ENCODE measurements at regions not wholly inside any gene's neighbourhood (a gene's known extent, or its start where the extent isn't known, plus 50 kb on each side); places are given as distances from the start of the nearest gene placed in this dataset.

DNA sequence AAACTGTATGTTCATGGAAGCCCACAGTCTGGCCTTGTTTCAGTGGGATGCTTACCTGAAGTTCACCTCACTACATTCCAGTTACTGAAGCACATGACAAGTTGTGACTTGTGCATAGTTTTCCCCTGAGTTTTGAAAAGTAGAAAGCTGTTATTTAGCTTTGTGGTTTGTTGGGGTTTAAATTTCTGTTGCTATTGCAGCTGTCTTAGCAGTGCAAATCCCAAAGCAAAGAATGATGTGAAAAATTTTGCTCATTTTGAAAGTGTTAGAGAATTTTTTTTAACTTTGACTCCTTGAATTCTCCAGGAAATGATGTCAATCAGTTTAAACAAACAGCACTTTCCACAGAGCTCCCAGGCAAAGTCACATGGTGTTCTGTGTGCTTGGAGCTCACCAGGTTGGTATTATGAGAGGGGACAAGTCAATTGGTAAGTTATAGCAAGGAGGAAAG, 268.4 kb downstream of the ADGRG6 start:
- Histone ChIP-seq H3K9me3 (ENCODE audit: control insufficient read depth, insufficient read depth, low read depth, low read length) (no peaks in the 10 kb centered on the region), H3K4me1 (ENCODE audit: control insufficient read depth, insufficient read depth, low read length) (no peaks in the 10 kb centered on the region), H3K36me3 (ENCODE audit: control insufficient read depth in 2 of 2, insufficient read depth in 1 of 2, low read length in 2 of 2) (no peaks in the 10 kb centered on the region), H3K27ac (ENCODE audit: extremely low read depth, low read depth, low read length) (no peak overlapping the region), H3K4me3 (ENCODE audit: low read depth, low read length) (no peak overlapping the region)
- ChIA-PET CTCF (interaction anchor here (0.6 to 0.8 kb wide), 4 partner anchors 18 to 124 kb away, joined by 3 to 4 read pairs (median 3); no protein-coding TSS in a partner anchor), POLR2A (no interaction called here)
- TF ChIP-seq ZNF211 (tag by site-specific recombination; IDR thresholded peaks at IDR 0.05; ENCODE audit: low read depth) (no peak), ZNF138 (tag by site-specific recombination; IDR thresholded peaks at IDR 0.05; ENCODE audit: borderline replicate concordance) (no peak), ZNF354C (tag by site-specific recombination; IDR thresholded peaks at IDR 0.05; ENCODE audit: borderline replicate concordance, low read depth) (no peak), KLF7 (tag by site-specific recombination; IDR thresholded peaks at IDR 0.05; ENCODE audit: borderline replicate concordance) (no peak), ZNF324 (tag by site-specific recombination; IDR thresholded peaks at IDR 0.05) (no peak), ZNF660 (tag by site-specific recombination; IDR thresholded peaks at IDR 0.05) (no peak)
- TF ChIP-seq, protein P1, sequence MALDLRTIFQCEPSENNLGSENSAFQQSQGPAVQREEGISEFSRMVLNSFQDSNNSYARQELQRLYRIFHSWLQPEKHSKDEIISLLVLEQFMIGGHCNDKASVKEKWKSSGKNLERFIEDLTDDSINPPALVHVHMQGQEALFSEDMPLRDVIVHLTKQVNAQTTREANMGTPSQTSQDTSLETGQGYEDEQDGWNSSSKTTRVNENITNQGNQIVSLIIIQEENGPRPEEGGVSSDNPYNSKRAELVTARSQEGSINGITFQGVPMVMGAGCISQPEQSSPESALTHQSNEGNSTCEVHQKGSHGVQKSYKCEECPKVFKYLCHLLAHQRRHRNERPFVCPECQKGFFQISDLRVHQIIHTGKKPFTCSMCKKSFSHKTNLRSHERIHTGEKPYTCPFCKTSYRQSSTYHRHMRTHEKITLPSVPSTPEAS (tag by site-specific recombination; IDR thresholded peaks at IDR 0.05): no peak
- TF ChIP-seq, protein P2, sequence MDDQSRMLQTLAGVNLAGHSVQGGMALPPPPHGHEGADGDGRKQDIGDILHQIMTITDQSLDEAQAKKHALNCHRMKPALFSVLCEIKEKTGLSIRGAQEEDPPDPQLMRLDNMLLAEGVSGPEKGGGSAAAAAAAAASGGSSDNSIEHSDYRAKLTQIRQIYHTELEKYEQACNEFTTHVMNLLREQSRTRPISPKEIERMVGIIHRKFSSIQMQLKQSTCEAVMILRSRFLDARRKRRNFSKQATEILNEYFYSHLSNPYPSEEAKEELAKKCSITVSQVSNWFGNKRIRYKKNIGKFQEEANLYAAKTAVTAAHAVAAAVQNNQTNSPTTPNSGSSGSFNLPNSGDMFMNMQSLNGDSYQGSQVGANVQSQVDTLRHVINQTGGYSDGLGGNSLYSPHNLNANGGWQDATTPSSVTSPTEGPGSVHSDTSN (CRISPR knock-in tag; IDR thresholded peaks at IDR 0.05): no peak

DNA sequence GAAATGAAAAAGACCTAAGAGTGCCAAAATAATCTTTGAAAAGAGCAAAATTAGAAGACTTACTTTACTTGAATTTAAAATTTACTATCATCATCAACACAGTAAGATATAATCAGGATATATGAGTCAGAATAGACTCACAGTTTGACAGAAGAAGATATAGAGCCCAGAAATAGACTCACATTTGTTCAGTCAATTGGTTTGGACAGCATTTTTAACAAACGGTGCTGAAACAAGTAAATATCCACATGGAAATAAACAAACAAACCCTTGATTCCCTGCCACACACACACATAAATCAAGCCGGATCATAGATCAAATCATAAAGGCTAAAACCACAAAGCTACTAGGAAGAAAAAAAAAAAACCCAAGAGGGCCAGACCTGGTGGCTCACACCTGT, 291.1 kb downstream of the ADGRG6 start:
- ChIA-PET CTCF (interaction anchor here (0.7 kb wide), 1 partner anchor 835 kb away, joined by 3 read pairs; no protein-coding TSS in a partner anchor), POLR2A (no interaction called here)
- Histone ChIP-seq H3K36me3 (ENCODE audit: control insufficient read depth in 2 of 2, insufficient read depth in 1 of 2, low read length in 2 of 2) (no peaks in the 10 kb centered on the region), H3K4me1 (ENCODE audit: control insufficient read depth, insufficient read depth, low read length) (no peaks in the 10 kb centered on the region), H3K9me3 (ENCODE audit: control insufficient read depth, insufficient read depth, low read depth, low read length) (no peaks in the 10 kb centered on the region), H3K4me3 (ENCODE audit: low read depth, low read length) (no peak overlapping the region), H3K27ac (ENCODE audit: extremely low read depth, low read depth, low read length) (no peak overlapping the region)
- no peak for TF ChIP-seq ZNF239 (tag by site-specific recombination; IDR thresholded peaks at IDR 0.05)
- TF ChIP-seq, protein P3, sequence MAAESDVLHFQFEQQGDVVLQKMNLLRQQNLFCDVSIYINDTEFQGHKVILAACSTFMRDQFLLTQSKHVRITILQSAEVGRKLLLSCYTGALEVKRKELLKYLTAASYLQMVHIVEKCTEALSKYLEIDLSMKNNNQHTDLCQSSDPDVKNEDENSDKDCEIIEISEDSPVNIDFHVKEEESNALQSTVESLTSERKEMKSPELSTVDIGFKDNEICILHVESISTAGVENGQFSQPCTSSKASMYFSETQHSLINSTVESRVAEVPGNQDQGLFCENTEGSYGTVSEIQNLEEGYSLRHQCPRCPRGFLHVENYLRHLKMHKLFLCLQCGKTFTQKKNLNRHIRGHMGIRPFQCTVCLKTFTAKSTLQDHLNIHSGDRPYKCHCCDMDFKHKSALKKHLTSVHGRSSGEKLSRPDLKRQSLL (tag by site-specific recombination; IDR thresholded peaks at IDR 0.05): no peak
- TF ChIP-seq ZNF596 (tag by site-specific recombination; IDR thresholded peaks at IDR 0.05): no peak
- TF ChIP-seq, protein P4, sequence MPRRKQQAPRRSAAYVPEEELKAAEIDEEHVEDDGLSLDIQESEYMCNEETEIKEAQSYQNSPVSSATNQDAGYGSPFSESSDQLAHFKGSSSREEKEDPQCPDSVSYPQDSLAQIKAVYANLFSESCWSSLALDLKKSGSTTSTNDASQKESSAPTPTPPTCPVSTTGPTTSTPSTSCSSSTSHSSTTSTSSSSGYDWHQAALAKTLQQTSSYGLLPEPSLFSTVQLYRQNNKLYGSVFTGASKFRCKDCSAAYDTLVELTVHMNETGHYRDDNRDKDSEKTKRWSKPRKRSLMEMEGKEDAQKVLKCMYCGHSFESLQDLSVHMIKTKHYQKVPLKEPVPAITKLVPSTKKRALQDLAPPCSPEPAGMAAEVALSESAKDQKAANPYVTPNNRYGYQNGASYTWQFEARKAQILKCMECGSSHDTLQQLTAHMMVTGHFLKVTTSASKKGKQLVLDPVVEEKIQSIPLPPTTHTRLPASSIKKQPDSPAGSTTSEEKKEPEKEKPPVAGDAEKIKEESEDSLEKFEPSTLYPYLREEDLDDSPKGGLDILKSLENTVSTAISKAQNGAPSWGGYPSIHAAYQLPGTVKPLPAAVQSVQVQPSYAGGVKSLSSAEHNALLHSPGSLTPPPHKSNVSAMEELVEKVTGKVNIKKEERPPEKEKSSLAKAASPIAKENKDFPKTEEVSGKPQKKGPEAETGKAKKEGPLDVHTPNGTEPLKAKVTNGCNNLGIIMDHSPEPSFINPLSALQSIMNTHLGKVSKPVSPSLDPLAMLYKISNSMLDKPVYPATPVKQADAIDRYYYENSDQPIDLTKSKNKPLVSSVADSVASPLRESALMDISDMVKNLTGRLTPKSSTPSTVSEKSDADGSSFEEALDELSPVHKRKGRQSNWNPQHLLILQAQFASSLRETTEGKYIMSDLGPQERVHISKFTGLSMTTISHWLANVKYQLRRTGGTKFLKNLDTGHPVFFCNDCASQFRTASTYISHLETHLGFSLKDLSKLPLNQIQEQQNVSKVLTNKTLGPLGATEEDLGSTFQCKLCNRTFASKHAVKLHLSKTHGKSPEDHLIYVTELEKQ (tag by site-specific recombination; IDR thresholded peaks at IDR 0.05; ENCODE audit: borderline replicate concordance): no peak
- TF ChIP-seq ZNF266 (tag by site-specific recombination; IDR thresholded peaks at IDR 0.05; ENCODE audit: low read depth): no peak
- TF ChIP-seq MEIS1 (CRISPR knock-in tag; IDR thresholded peaks at IDR 0.05; ENCODE audit: borderline replicate concordance): no peak
- no peak for TF ChIP-seq ZNF114 (tag by site-specific recombination; IDR thresholded peaks at IDR 0.05)
- TF ChIP-seq ZNF530 (tag by site-specific recombination; IDR thresholded peaks at IDR 0.05; ENCODE audit: low read depth): no peak
- TF ChIP-seq IKZF3 (tag by site-specific recombination; IDR thresholded peaks at IDR 0.05): no peak
- TF ChIP-seq, protein P5, sequence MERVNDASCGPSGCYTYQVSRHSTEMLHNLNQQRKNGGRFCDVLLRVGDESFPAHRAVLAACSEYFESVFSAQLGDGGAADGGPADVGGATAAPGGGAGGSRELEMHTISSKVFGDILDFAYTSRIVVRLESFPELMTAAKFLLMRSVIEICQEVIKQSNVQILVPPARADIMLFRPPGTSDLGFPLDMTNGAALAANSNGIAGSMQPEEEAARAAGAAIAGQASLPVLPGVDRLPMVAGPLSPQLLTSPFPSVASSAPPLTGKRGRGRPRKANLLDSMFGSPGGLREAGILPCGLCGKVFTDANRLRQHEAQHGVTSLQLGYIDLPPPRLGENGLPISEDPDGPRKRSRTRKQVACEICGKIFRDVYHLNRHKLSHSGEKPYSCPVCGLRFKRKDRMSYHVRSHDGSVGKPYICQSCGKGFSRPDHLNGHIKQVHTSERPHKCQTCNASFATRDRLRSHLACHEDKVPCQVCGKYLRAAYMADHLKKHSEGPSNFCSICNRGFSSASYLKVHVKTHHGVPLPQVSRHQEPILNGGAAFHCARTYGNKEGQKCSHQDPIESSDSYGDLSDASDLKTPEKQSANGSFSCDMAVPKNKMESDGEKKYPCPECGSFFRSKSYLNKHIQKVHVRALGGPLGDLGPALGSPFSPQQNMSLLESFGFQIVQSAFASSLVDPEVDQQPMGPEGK (tag by site-specific recombination; IDR thresholded peaks at IDR 0.05): no peak
- TF ChIP-seq ZNF366 (tag by site-specific recombination; conservative IDR thresholded peaks at IDR 0.05): no peak
- no peak for TF ChIP-seq ZNF2 (tag by site-specific recombination; IDR thresholded peaks at IDR 0.05)

Data from HEK293 (cell line).